ENCODE measurements at regions not wholly inside any gene's neighbourhood (a gene's known extent, or its start where the extent isn't known, plus 50 kb on each side); places are given as distances from the start of the nearest gene placed in this dataset.

GRCh38 chr18:40868110-40868858 lies 1086.8 kb upstream of the PIK3C3 start (continued):
- TF ChIP-seq, protein P1, sequence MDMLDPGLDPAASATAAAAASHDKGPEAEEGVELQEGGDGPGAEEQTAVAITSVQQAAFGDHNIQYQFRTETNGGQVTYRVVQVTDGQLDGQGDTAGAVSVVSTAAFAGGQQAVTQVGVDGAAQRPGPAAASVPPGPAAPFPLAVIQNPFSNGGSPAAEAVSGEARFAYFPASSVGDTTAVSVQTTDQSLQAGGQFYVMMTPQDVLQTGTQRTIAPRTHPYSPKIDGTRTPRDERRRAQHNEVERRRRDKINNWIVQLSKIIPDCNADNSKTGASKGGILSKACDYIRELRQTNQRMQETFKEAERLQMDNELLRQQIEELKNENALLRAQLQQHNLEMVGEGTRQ (IDR thresholded peaks at IDR 0.05; ENCODE audit: low read length): no peak
- TF ChIP-seq SIRT6 (IDR thresholded peaks at IDR 0.05; ENCODE audit: low read length) (no peak), GABPA (IDR thresholded peaks at IDR 0.05; ENCODE audit: borderline replicate concordance, insufficient read depth, low read length) (no peak), CBX8 (IDR thresholded peaks at IDR 0.05; ENCODE audit: borderline replicate concordance, low read depth, low read length) (no peak), SP2 (IDR thresholded peaks at IDR 0.05; ENCODE audit: low read length) (no peak)

Data from H1 (cell line).